HepG2 (cell line): ENCODE measurements at regions not wholly inside any gene's neighbourhood (a gene's known extent, or its start where the extent isn't known, plus 50 kb on each side); places are given as distances from the start of the nearest gene placed in this dataset.

Experiments
- ATAC-seq: fragments of 200-7000 bp; cut with Tn5 transposase; 3 replicates; pipeline ENCODE4 v1.9.1; 2020; ENCODE audit warnings: mild to moderate bottlenecking, moderate library complexity
- BruUV-seq: library from RNA; stranded (reverse); fragments of 400-500 nt; replicated peaks from 2 replicates; lab custom pipeline; 2021; lab: Mats Ljungman, UMichigan
- CTCF ChIA-PET: fragments of 300-600 bp; formaldehyde crosslinking; extraction: SDS; loops from one replicate; lab custom pipeline; 2021; ENCODE audit warnings: low total read pairs, inconsistent platforms, low intra/inter-chr PET ratio; lab: Yijun Ruan, JAX
- POLR2A ChIA-PET: fragments of 350-600 bp; sonication (Branson Sonifier 250); formaldehyde crosslinking; loops from one replicate; lab custom pipeline; 2020; ENCODE audit warnings: antibody characterized with exemption, inconsistent platforms; lab: Yijun Ruan, JAX
- DNase-seq: peaks from one replicate; pipeline ENCODE4 v3.0.0-alpha.2; 2015; ENCODE audit warnings: low spot score
- FAIRE-seq: peaks from 3 replicates; lab custom pipeline; 2011; peaks lifted over from hg19 to GRCh38; lab: Jason Lieb, UNC
- H2AFZ ChIP-seq: one replicate; pipeline ENCODE4 v1.6.1; 2011; ENCODE audit warnings: low read length, inconsistent platforms
- H3K27ac ChIP-seq: fragments of 300-600 bp; 3 replicates; pipeline ENCODE4 v1.8.0; 2011; ENCODE audit warnings: mixed run types, mild to moderate bottlenecking, mixed read lengths, low read length, inconsistent platforms; ENCODE audit not compliant: insufficient read depth; ENCODE audit errors: extremely low read length
- H3K27me3 ChIP-seq, 2 experiments: fragments of 200-600 bp in 1 of 2; 2 replicates in 1 of 2; 3 replicates in 1 of 2; pipeline versions ENCODE4 v1.6.0 to v1.8.0; 2011; ENCODE audit warnings: low read length in 2 of 2, mild to moderate bottlenecking in 2 of 2, moderate library complexity in 2 of 2, inconsistent platforms in 1 of 2; ENCODE audit not compliant: insufficient read depth in 2 of 2, control insufficient read depth in 1 of 2
- H3K36me3 ChIP-seq, 2 experiments: fragments of 200-600 bp in 1 of 2; replicated peaks in 1 of 2; 2 replicates in 1 of 2; 3 replicates in 1 of 2; pipeline versions ENCODE4 v1.5.1 to v1.8.0; 2011; ENCODE audit warnings: low read length in 2 of 2, inconsistent platforms in 1 of 2; ENCODE audit not compliant: insufficient read depth in 2 of 2, control insufficient read depth in 1 of 2
- H3K4me1 ChIP-seq: 2 replicates; pipeline ENCODE4 v1.5.1; 2012; ENCODE audit warnings: low read length, inconsistent platforms; ENCODE audit not compliant: insufficient read depth
- H3K4me2 ChIP-seq: 2 replicates; pipeline ENCODE4 v1.6.0; 2011; ENCODE audit warnings: low read depth, low read length, inconsistent platforms
- H3K4me3 ChIP-seq, 3 experiments: fragments of 200-600 bp in 1 of 3; sonication (generic), shearing (Covaris generic) in 1 of 3; replicated peaks in 1 of 3; 2 replicates each; pipeline ENCODE4 v1.5.1; 2011 to 2016; ENCODE audit warnings: low read length in 3 of 3, inconsistent platforms in 2 of 3, low read depth in 2 of 3, mild to moderate bottlenecking in 2 of 3, control low read depth in 1 of 3, mixed read lengths in 1 of 3; ENCODE audit not compliant: insufficient read depth in 1 of 3
- H3K79me2 ChIP-seq: one replicate; pipeline ENCODE4 v1.6.1; 2011; ENCODE audit warnings: low read length, inconsistent platforms; ENCODE audit not compliant: insufficient read depth
- H3K9ac ChIP-seq: 2 replicates; pipeline ENCODE4 v1.6.0; 2011; ENCODE audit warnings: mild to moderate bottlenecking, low read depth, low read length, inconsistent platforms; ENCODE audit not compliant: insufficient read depth
- H3K9me3 ChIP-seq: 2 replicates; pipeline ENCODE4 v1.5.1; 2012; ENCODE audit warnings: mild to moderate bottlenecking, low read length
- H4K20me1 ChIP-seq: 2 replicates; pipeline ENCODE4 v1.6.0; 2011; ENCODE audit warnings: inconsistent platforms, mild to moderate bottlenecking, low read length, moderate library complexity; ENCODE audit not compliant: insufficient read depth
- CBFB ChIP-seq: sonication (generic); formaldehyde crosslinking; IDR thresholded peaks from 2 replicates; pipeline ENCODE4 v1.4.0; 2020; ENCODE audit warnings: missing genetic modification reagents
- KMT2B ChIP-seq: IDR thresholded peaks from 2 replicates; pipeline ENCODE4 v1.6.1; 2016; ENCODE audit warnings: missing genetic modification reagents, missing compliant biosample characterization
- MED13 ChIP-seq: sonication (generic); formaldehyde crosslinking; IDR thresholded peaks from 2 replicates; pipeline ENCODE4 v1.5.0; 2020; ENCODE audit warnings: missing genetic modification reagents
- MIXL1 ChIP-seq: IDR thresholded peaks from 2 replicates; pipeline ENCODE4 v1.6.1; 2016
- MXI1 ChIP-seq: IDR thresholded peaks from 3 replicates; pipeline ENCODE4 v1.6.1; 2012; ENCODE audit warnings: low read depth, low read length, inconsistent platforms, borderline replicate concordance
- MYC ChIP-seq: sonication (generic); formaldehyde crosslinking; IDR thresholded peaks from 2 replicates; pipeline ENCODE4 v1.9.0; 2021; ENCODE audit warnings: missing genetic modification reagents, borderline replicate concordance
- PCBP1 ChIP-seq: fragments of 200-400 bp; formaldehyde crosslinking; IDR thresholded peaks from 2 replicates; pipeline ENCODE4 v1.6.1; 2017; ENCODE audit warnings: mild to moderate bottlenecking, low read depth, low read length, borderline replicate concordance
- PHF21A ChIP-seq: sonication (generic); formaldehyde crosslinking; IDR thresholded peaks from 2 replicates; pipeline ENCODE4 v1.5.0; 2020; ENCODE audit warnings: mild to moderate bottlenecking, missing genetic modification reagents
- RFXANK ChIP-seq: IDR thresholded peaks from 2 replicates; pipeline ENCODE4 v1.6.1; 2016
- RXRB ChIP-seq: IDR thresholded peaks from 2 replicates; pipeline ENCODE4 v1.6.1; 2016; ENCODE audit warnings: borderline replicate concordance, missing genetic modification reagents, missing compliant biosample characterization
- SKIL ChIP-seq: sonication (generic); formaldehyde crosslinking; IDR thresholded peaks from 2 replicates; pipeline ENCODE4 v1.8.0; 2022; ENCODE audit warnings: missing genetic modification reagents, mild to moderate bottlenecking, moderate library complexity, borderline replicate concordance
- ZNF7 ChIP-seq: IDR thresholded peaks from 2 replicates; pipeline ENCODE4 v1.6.1; 2016; ENCODE audit warnings: missing biosample characterization, missing genetic modification reagents
- ZNF709 ChIP-seq: sonication (generic); formaldehyde crosslinking; IDR thresholded peaks from 2 replicates; pipeline ENCODE4 v1.5.0; 2020; ENCODE audit warnings: mild to moderate bottlenecking, missing genetic modification reagents
- ZNF713 ChIP-seq: sonication (generic); formaldehyde crosslinking; IDR thresholded peaks from 2 replicates; pipeline ENCODE4 v1.4.0; 2020; ENCODE audit warnings: mild to moderate bottlenecking, missing genetic modification reagents
- ZNF747 ChIP-seq: sonication (generic); formaldehyde crosslinking; IDR thresholded peaks from 2 replicates; pipeline ENCODE4 v1.8.1; 2023; ENCODE audit warnings: missing genetic modification reagents, mild to moderate bottlenecking, borderline replicate concordance
- ZNF770 ChIP-seq: sonication (generic); formaldehyde crosslinking; IDR thresholded peaks from 2 replicates; pipeline ENCODE4 v1.5.0; 2020; ENCODE audit warnings: mild to moderate bottlenecking, missing genetic modification reagents
- WGBS: methylation state at CpG from one replicate; pipeline ENCODE4 v1.1.6; 2017; ENCODE audit warnings: low lambda C conversion rate; 5-methylcytosine and 5-hydroxymethylcytosine counted together
- in situ Hi-C: cut with HindIII; loops from 2 replicates; pipeline ENCODE4 v1.10.0; 2017; ENCODE audit warnings: low pct_unique_long_range_greater_than_20kb; ENCODE audit not compliant: extremely low pct_ligation_motif_present
- intact Hi-C: fragments of 100-400 bp; cut with micrococcal nuclease; formaldehyde crosslinking; loops from one replicate; pipeline ENCODE4 v1.10.0; 2022; ENCODE audit not compliant: unreplicated experiment
- TF ChIP-seq, protein P1 (sequence below): sonication (generic); formaldehyde crosslinking; conservative IDR thresholded peaks from 2 replicates; pipeline ENCODE4 v1.4.0; 2020; ENCODE audit warnings: missing genetic modification reagents
- TF ChIP-seq, protein P2 (sequence below): sonication (generic); formaldehyde crosslinking; IDR thresholded peaks from 2 replicates; pipeline ENCODE4 v1.4.0; 2020; ENCODE audit warnings: missing genetic modification reagents; ENCODE audit errors: not compliant biosample characterization

- Histone ChIP-seq H3K4me2 (no peak overlapping the region), H2AFZ (no peak overlapping the region), H3K36me3 (no peaks in the 10 kb centered on the region), H3K4me1 (no peaks in the 10 kb centered on the region), H3K9ac (no peak overlapping the region), H3K27me3 (peaks cover 0 to 8% of the 10 kb centered on the region in 2 experiments; a peak in 2 of 5 replicates), H3K79me2 (no peaks in the 10 kb centered on the region), H4K20me1 (no peaks in the 10 kb centered on the region), H3K4me3 (no peak overlapping the region), H3K27ac (no peak overlapping the region), H3K9me3 (peaks cover 8% of the 10 kb centered on the region; the same call in 1 of the 2 replicates)
- CTCF ChIA-PET: no interaction called here
- BruUV-seq: no TSS peak
- WGBS: 3% methylated on average over 3 of the region's 3 CpGs
- ATAC-seq: no peak
- DNase-seq: no peak
- intact Hi-C loops: no loop called here
- in situ Hi-C loops: no loop called here
- FAIRE-seq: no peak
- POLR2A ChIA-PET: no interaction called here
- TF ChIP-seq, protein P1, sequence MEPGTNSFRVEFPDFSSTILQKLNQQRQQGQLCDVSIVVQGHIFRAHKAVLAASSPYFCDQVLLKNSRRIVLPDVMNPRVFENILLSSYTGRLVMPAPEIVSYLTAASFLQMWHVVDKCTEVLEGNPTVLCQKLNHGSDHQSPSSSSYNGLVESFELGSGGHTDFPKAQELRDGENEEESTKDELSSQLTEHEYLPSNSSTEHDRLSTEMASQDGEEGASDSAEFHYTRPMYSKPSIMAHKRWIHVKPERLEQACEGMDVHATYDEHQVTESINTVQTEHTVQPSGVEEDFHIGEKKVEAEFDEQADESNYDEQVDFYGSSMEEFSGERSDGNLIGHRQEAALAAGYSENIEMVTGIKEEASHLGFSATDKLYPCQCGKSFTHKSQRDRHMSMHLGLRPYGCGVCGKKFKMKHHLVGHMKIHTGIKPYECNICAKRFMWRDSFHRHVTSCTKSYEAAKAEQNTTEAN (CRISPR knock-in tag): no peak
- TF ChIP-seq MIXL1: no peak
- no peak for TF ChIP-seq ZNF713 (CRISPR knock-in tag)
- no peak for TF ChIP-seq KMT2B
- no peak for TF ChIP-seq RFXANK (CRISPR knock-in tag)
- no peak for TF ChIP-seq CBFB (CRISPR knock-in tag)
- no peak for TF ChIP-seq PHF21A (CRISPR knock-in tag)
- TF ChIP-seq MXI1: no peak
- TF ChIP-seq SKIL (CRISPR knock-in tag): no peak
- TF ChIP-seq RXRB (CRISPR knock-in tag): no peak
- TF ChIP-seq PCBP1: no peak
- no peak for TF ChIP-seq ZNF747
- TF ChIP-seq MYC (CRISPR knock-in tag): no peak
- no peak for TF ChIP-seq ZNF770 (CRISPR knock-in tag)
- TF ChIP-seq MED13 (CRISPR knock-in tag): no peak
- TF ChIP-seq, protein P2, sequence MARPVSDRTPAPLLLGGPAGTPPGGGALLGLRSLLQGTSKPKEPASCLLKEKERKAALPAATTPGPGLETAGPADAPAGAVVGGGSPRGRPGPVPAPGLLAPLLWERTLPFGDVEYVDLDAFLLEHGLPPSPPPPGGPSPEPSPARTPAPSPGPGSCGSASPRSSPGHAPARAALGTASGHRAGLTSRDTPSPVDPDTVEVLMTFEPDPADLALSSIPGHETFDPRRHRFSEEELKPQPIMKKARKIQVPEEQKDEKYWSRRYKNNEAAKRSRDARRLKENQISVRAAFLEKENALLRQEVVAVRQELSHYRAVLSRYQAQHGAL (CRISPR knock-in tag): no peak
- TF ChIP-seq ZNF709: no peak
- TF ChIP-seq ZNF7: no peak
Observed at GRCh38 chr2:8271461-8271860, 410.4 kb upstream of the ID2 start.
